ENCODE measurements at regions not wholly inside any gene's neighbourhood (a gene's known extent, or its start where the extent isn't known, plus 50 kb on each side); places are given as distances from the start of the nearest gene placed in this dataset.

DNA sequence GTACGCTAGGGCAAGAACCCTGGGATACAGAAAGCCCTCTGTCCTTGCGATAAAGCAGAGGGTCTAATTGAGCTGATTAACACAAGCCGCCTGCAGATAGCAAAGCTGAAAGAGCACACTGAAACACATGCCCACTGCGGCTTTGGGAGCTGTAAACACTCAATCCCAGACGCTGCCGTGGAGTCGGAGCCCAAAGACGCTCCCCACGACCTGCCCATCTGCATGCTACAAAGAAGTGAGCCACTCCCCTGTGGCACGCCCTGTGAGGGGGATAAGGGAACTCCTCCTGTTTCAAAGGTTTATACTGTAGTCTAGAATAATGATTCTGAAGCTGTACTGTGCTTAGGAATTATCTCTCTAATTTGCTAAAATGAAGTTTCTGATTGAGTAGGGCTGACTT lies 985.6 kb upstream of the GHITM start:
- Histone ChIP-seq H3K4me1 (no peaks in the 10 kb centered on the region), H3K4me3 (replicated peaks in 1 of 3) (no peak overlapping the region), H3K9me3 (no peaks in the 10 kb centered on the region), H3K27ac (no peak overlapping the region), H3K27me3 (no peaks in the 10 kb centered on the region), H3K36me3 (no peaks in the 10 kb centered on the region)
- 89% methylated on average over 8 to 10 of the region's 10 CpGs for WGBS, 2 donors
- DNase-seq, result no peak
- intact Hi-C loops (cut with DNase I), result no loop called here
- TF ChIP-seq, protein P1, sequence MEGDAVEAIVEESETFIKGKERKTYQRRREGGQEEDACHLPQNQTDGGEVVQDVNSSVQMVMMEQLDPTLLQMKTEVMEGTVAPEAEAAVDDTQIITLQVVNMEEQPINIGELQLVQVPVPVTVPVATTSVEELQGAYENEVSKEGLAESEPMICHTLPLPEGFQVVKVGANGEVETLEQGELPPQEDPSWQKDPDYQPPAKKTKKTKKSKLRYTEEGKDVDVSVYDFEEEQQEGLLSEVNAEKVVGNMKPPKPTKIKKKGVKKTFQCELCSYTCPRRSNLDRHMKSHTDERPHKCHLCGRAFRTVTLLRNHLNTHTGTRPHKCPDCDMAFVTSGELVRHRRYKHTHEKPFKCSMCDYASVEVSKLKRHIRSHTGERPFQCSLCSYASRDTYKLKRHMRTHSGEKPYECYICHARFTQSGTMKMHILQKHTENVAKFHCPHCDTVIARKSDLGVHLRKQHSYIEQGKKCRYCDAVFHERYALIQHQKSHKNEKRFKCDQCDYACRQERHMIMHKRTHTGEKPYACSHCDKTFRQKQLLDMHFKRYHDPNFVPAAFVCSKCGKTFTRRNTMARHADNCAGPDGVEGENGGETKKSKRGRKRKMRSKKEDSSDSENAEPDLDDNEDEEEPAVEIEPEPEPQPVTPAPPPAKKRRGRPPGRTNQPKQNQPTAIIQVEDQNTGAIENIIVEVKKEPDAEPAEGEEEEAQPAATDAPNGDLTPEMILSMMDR (IDR thresholded peaks at IDR 0.05), result no peak
- no peak for TF ChIP-seq POLR2A (IDR thresholded peaks at IDR 0.05)

DNA sequence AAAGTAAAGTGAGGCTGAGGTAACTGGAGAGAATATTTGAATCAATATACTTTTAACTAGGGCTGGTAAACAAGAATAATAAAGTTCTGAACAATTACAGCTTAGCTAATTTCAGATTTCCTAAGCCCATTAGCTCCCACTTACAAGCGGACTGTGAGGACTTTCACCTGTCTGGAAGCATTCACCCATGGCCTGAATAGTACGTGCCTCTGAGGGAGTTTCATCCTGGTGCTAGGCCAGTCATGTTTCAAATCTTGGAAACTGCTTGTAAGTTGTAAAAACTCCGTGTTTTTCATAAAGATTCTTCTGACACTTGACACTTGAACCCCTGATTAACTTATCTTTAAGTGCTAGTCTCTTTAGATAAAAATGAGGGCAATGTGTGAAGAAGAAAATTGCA lies 975.2 kb upstream of the GHITM start:
- TF ChIP-seq POLR2A (IDR thresholded peaks at IDR 0.05), result no peak
- TF ChIP-seq, protein P1 (IDR thresholded peaks at IDR 0.05), result no peak
- H3K27ac ChIP-seq, result no peak overlapping the region
- no peak overlapping the region for H3K4me3 ChIP-seq (replicated peaks in 1 of 3)
- no peak for DNase-seq
- no peaks in the 10 kb centered on the region for H3K4me1 ChIP-seq
- WGBS, 2 donors, result 21 to 28% methylated on average over 3 of the region's 3 CpGs
- no peaks in the 10 kb centered on the region for H3K9me3 ChIP-seq
- H3K27me3 ChIP-seq, result no peaks in the 10 kb centered on the region
- intact Hi-C loops (cut with DNase I), result no loop called here
- no peaks in the 10 kb centered on the region for H3K36me3 ChIP-seq

DNA sequence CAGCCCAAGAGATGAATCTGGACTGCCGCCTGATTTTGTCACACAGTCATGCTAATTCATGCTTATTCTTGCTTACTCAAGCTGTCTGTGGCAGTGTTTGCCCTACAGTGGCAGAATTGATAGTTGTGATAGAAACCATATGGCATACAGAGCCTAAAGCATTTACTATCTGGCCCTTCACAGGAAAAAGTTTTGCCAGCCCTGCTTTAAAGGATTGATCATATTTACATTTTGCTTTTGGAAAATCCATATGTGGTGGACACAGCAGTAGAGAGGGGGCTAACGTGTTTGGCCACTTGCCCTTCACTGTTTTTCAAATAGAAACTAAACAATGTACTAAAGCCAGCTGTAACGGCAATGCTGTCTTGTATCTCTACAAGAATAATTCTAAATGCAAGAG lies 974.0 kb upstream of the GHITM start:
- no peaks in the 10 kb centered on the region for H3K36me3 ChIP-seq
- intact Hi-C loops (cut with DNase I), result no loop called here
- H3K9me3 ChIP-seq, result no peaks in the 10 kb centered on the region
- no peaks in the 10 kb centered on the region for H3K4me1 ChIP-seq
- no peak overlapping the region for H3K4me3 ChIP-seq (replicated peaks in 1 of 3)
- DNase-seq, result no peak
- no peak overlapping the region for H3K27ac ChIP-seq
- no peaks in the 10 kb centered on the region for H3K27me3 ChIP-seq
- no peak for TF ChIP-seq POLR2A (IDR thresholded peaks at IDR 0.05)
- TF ChIP-seq, protein P1 (IDR thresholded peaks at IDR 0.05), result no peak
- WGBS, 2 donors, result 68 to 71% methylated on average over 3 of the region's 3 CpGs

DNA sequence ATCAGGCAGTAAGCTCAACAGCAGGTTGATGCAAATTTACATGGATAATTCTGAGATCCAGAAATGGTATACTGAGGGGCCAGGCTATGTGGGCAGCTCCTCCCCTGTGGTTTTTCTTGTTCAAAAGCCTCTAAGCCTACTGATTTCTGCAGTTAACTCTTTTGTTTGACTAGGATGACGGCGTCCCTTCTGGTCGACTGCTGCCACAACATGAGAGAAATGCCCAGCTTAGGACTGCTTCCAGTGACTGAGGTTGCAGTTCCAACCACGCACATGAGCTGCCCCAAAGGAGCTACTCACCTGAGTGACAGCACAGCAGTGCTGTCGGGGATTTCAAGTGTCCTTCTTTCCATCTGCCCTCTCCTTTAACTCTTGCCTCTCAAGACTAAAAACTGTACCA lies 973.0 kb upstream of the GHITM start:
- 17 to 26% methylated on average over 5 of the region's 5 CpGs for WGBS, 2 donors
- no peaks in the 10 kb centered on the region for H3K9me3 ChIP-seq
- no peaks in the 10 kb centered on the region for H3K4me1 ChIP-seq
- TF ChIP-seq, protein P1 (IDR thresholded peaks at IDR 0.05), result peak in 1 of 6 experiments; percentile 9
- no peak for TF ChIP-seq POLR2A (IDR thresholded peaks at IDR 0.05)
- no peaks in the 10 kb centered on the region for H3K36me3 ChIP-seq
- H3K4me3 ChIP-seq (replicated peaks in 1 of 3), result no peak overlapping the region
- intact Hi-C loops (cut with DNase I), result no loop called here
- H3K27ac ChIP-seq, result no peak overlapping the region
- peak in 1 of 2 donors; percentile 3 for DNase-seq
- H3K27me3 ChIP-seq, result no peaks in the 10 kb centered on the region

DNA sequence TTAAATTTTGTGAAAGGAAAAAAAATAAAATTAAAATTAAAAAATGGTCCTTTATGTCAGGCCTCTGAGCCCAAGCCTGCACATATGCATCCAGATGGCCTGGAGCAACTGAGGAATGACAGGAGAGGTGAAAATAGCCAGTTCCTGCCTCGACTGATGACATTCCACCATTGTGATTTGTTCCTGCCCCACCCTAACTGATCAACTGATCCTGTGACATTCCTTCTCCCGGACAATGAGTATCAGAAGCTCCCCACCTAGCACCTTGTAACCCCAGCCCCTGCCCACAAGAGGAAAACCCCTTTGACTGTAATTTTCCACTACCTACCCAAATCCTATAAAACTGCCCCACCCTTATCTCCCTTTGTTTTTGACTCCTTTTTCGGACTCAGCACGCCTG lies 972.2 kb upstream of the GHITM start:
- H3K4me3 ChIP-seq (replicated peaks in 1 of 3), result no peak overlapping the region
- H3K27ac ChIP-seq, result no peak overlapping the region
- H3K9me3 ChIP-seq, result no peaks in the 10 kb centered on the region
- H3K27me3 ChIP-seq, result no peaks in the 10 kb centered on the region
- intact Hi-C loops (cut with DNase I), result no loop called here
- no peaks in the 10 kb centered on the region for H3K4me1 ChIP-seq
- H3K36me3 ChIP-seq, result no peaks in the 10 kb centered on the region
- DNase-seq, result no peak
- TF ChIP-seq POLR2A (IDR thresholded peaks at IDR 0.05), result no peak
- TF ChIP-seq, protein P1 (IDR thresholded peaks at IDR 0.05), result no peak
- 88% methylated on average over 4 of the region's 4 CpGs for WGBS, 2 donors

All from thyroid gland (tissue), 4 donors.